ENCODE measurements at regions not wholly inside any gene's neighbourhood (a gene's known extent, or its start where the extent isn't known, plus 50 kb on each side); places are given as distances from the start of the nearest gene placed in this dataset.

GRCh38 chr13:66205807-66206206 is 1024.3 kb downstream of the PCDH9 start:
- ChIA-PET POLR2A (no interaction called here), CTCF (no interaction called here)
- no peak for TF ChIP-seq CTCF (IDR thresholded peaks at IDR 0.05; ENCODE audit: low read depth, low read length)
- Histone ChIP-seq H3K9me3 (ENCODE audit: control insufficient read depth, insufficient read depth, low read length) (no peaks in the 10 kb centered on the region), H3K4me3 (ENCODE audit: low read depth, low read length) (no peak overlapping the region), H3K27ac (ENCODE audit: low read depth, low read length) (no peak overlapping the region), H3K27me3 (ENCODE audit: control insufficient read depth, insufficient read depth, low read length) (no peaks in the 10 kb centered on the region)
- DNase-seq (ENCODE audit: low read depth, low spot score) = no peak

- ChIA-PET POLR2A (no interaction called here), CTCF (interaction anchor here (1.6 kb wide), 1 partner anchor 543 kb away, joined by 4 read pairs; no protein-coding TSS in a partner anchor)
- TF ChIP-seq CTCF (IDR thresholded peaks at IDR 0.05; ENCODE audit: low read depth, low read length) = no peak
- H3K4me3 ChIP-seq (ENCODE audit: low read depth, low read length) = no peak overlapping the region
- no peaks in the 10 kb centered on the region for H3K27me3 ChIP-seq (ENCODE audit: control insufficient read depth, insufficient read depth, low read length)
- no peak overlapping the region for H3K27ac ChIP-seq (ENCODE audit: low read depth, low read length)
- H3K9me3 ChIP-seq (ENCODE audit: control insufficient read depth, insufficient read depth, low read length) = no peaks in the 10 kb centered on the region
- no peak for DNase-seq (ENCODE audit: low read depth, low spot score)
Observed at GRCh38 chr13:66200555-66200954, 1029.6 kb downstream of the PCDH9 start.

DNA sequence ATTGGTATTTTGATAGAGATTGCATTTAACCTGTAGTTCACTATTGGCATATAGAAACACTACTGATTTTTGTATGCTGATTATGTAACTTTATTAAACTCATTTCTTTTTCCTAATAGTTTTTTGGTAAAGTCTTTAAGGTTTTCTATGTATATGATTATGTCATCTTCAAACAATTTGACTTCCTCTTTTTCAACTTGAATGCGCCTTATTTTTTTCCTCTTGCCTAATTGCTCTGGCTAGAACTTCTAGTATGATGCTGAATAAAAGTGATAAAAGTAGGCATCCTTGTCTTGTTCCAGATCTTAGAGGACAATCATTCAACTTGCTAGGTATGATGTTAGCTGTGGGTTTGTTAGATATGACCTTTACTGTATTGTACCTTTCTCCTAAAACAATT is 1034.9 kb downstream of the PCDH9 start:
- TF ChIP-seq CTCF (IDR thresholded peaks at IDR 0.05; ENCODE audit: low read depth, low read length) = no peak
- Histone ChIP-seq H3K4me3 (ENCODE audit: low read depth, low read length) (no peak overlapping the region), H3K27ac (ENCODE audit: low read depth, low read length) (no peak overlapping the region), H3K9me3 (ENCODE audit: control insufficient read depth, insufficient read depth, low read length) (no peaks in the 10 kb centered on the region), H3K27me3 (ENCODE audit: control insufficient read depth, insufficient read depth, low read length) (no peaks in the 10 kb centered on the region)
- CTCF ChIA-PET = no interaction called here
- DNase-seq (ENCODE audit: low read depth, low spot score) = no peak
- POLR2A ChIA-PET = no interaction called here

DNA sequence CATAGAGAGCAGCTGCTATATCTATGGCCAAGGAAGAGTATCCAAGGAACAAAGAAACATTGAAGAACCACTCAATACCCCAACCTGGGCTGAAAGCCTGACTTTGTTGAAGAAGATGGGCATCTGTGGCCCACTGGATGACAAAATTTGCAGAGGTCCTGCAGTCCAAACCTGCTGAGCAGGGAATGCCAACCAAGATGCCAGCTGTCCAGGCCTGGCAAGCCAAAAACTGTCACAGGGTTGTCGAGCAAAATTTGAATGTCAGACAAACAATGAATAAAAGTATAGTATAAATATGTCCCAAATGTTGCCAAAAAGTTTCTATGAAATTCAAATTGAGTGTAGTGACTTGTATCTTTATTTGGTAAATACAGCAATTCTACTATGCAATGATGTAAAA is 1040.2 kb downstream of the PCDH9 start:
- CTCF ChIA-PET = interaction anchor here (1.4 kb wide), 1 partner anchor 533 kb away, joined by 3 read pairs; no protein-coding TSS in a partner anchor

DNA sequence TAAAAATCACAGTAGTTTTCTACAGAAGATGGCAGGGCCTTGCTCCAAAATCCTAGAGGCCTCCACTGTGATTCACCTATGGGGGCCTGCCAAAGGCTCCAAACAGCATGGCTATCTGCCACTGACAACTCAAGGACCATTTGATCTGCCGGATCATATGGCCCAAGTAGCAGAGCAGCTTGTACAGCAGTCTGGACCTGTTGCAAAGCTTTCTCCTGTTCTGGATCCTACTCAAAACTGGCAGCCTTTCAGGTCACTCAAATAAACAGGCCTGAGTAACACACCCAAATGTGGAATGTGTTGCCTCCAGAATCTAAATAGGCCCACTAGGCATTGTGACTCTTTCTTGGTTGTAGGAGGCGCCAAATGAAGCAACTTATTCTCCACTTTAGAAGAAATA is 1049.3 kb downstream of the PCDH9 start:
- no peak for DNase-seq (ENCODE audit: low read depth, low spot score)
- TF ChIP-seq CTCF (IDR thresholded peaks at IDR 0.05; ENCODE audit: low read depth, low read length) = no peak
- Histone ChIP-seq H3K4me3 (ENCODE audit: low read depth, low read length) (no peak overlapping the region), H3K9me3 (ENCODE audit: control insufficient read depth, insufficient read depth, low read length) (no peaks in the 10 kb centered on the region), H3K27ac (ENCODE audit: low read depth, low read length) (no peak overlapping the region), H3K27me3 (ENCODE audit: control insufficient read depth, insufficient read depth, low read length) (no peaks in the 10 kb centered on the region)
- CTCF ChIA-PET = no interaction called here
- POLR2A ChIA-PET = no interaction called here

More for the DNA sequence above, 1040.2 kb downstream of the PCDH9 start:
- Histone ChIP-seq H3K4me3 (ENCODE audit: low read depth, low read length) (no peak overlapping the region), H3K9me3 (ENCODE audit: control insufficient read depth, insufficient read depth, low read length) (no peaks in the 10 kb centered on the region), H3K27ac (ENCODE audit: low read depth, low read length) (no peak overlapping the region), H3K27me3 (ENCODE audit: control insufficient read depth, insufficient read depth, low read length) (no peaks in the 10 kb centered on the region)
- no peak for DNase-seq (ENCODE audit: low read depth, low spot score)
- TF ChIP-seq CTCF (IDR thresholded peaks at IDR 0.05; ENCODE audit: low read depth, low read length) = no peak
- POLR2A ChIA-PET = no interaction called here

Data from AG04450 (cell line).